ENCODE measurements at regions not wholly inside any gene's neighbourhood (a gene's known extent, or its start where the extent isn't known, plus 50 kb on each side); places are given as distances from the start of the nearest gene placed in this dataset.

DNA sequence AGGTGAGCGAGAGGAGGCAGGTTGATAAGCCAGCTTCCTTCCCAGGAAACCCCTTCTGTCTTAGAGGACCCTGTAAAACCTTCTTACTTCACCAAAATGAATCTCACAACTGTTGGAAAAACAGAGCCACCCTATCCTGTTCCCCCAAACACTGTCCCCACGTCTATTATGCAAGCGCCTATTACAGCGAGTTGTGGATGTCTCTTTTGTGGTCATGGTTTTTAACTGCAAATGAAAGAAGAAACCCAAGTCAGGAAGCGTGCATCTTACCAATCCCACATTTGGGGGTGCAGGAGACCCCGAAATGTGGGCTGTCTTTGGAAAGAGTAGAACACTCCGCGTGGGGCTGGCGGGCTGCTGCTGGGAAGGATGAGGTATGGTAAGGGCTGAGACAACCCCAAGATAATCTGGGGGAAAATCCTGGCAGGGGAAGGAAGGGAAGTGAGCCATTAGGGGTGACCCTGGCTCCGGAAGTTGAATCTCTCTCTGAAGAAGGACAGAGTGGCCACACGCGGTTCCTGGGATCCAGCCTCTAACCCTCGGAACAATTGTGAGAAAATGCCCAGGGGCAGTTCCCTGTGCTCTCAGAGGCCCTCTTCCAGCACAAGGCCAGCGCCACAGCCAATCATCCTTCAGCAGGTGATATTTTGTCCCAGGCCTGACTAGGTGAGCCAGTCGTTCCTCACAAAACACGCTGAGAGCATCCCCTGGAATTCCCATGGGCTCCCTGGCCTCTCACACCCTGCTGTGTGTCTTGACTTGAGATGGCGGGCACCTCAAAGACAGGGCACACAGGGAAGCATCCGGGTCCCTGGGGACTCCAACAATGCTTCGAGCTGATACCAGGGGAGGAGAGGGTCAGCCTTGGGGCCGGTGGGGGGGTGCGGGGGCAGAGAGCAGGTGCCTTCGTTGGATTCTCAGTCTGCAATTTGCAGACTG is 168.5 kb upstream of the IRF2BP2 start (continued):
- TF ChIP-seq RBM14 (IDR thresholded peaks at IDR 0.05; ENCODE audit: borderline replicate concordance, insufficient read depth, low read depth, low read length) (no peak), NR4A1 (CRISPR knock-in tag; IDR thresholded peaks at IDR 0.05) (0 out of 2 replicates have a peak, but pooled peaks have one; percentile 66), NR4A1 (tag; IDR thresholded peaks at IDR 0.05) (0 out of 2 replicates have a peak, but pooled peaks have one; percentile 36), BRD4 (IDR thresholded peaks at IDR 0.05) (no peak), IRF2 (CRISPR knock-in tag; IDR thresholded peaks at IDR 0.05) (peak; percentile 12; the same call in 1 of the 2 replicates), ZNF311 (CRISPR knock-in tag; IDR thresholded peaks at IDR 0.05) (no peak), RBM25 (IDR thresholded peaks at IDR 0.05; ENCODE audit: low read depth, low read length, severe bottlenecking) (peak; percentile 2), ZKSCAN1 (IDR thresholded peaks at IDR 0.05; ENCODE audit: low read depth, low read length) (no peak)
- TF ChIP-seq, protein P1, sequence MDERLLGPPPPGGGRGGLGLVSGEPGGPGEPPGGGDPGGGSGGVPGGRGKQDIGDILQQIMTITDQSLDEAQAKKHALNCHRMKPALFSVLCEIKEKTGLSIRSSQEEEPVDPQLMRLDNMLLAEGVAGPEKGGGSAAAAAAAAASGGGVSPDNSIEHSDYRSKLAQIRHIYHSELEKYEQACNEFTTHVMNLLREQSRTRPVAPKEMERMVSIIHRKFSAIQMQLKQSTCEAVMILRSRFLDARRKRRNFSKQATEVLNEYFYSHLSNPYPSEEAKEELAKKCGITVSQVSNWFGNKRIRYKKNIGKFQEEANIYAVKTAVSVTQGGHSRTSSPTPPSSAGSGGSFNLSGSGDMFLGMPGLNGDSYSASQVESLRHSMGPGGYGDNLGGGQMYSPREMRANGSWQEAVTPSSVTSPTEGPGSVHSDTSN (CRISPR knock-in tag; IDR thresholded peaks at IDR 0.05; ENCODE audit: low read depth): 0 out of 2 replicates have a peak, but pooled peaks have one; percentile 7
- TF ChIP-seq, protein P1 (tag; conservative IDR thresholded peaks at IDR 0.05; ENCODE audit: low read depth): no peak

Measured in K562 (cell line).